ENCODE measurements at regions not wholly inside any gene's neighbourhood (a gene's known extent, or its start where the extent isn't known, plus 50 kb on each side); places are given as distances from the start of the nearest gene placed in this dataset.

- Histone ChIP-seq H3K9me3 (ENCODE audit: low read length) (no peaks in the 10 kb centered on the region), H2AFZ (ENCODE audit: low read length) (no peak overlapping the region), H3K27ac (ENCODE audit: low read depth, low read length, poor library complexity, severe bottlenecking) (no peak overlapping the region), H3K79me2 (ENCODE audit: insufficient read depth, low read length) (no peaks in the 10 kb centered on the region), H3K9me2 (ENCODE audit: low read depth, low read length) (no peaks in the 10 kb centered on the region), H3F3A (ENCODE audit: insufficient read depth, low read length) (no peaks in the 10 kb centered on the region), H3K9ac (ENCODE audit: low read length) (no peak overlapping the region), H3K4me3 (ENCODE audit: low read depth, low read length, poor library complexity, severe bottlenecking) (no peak overlapping the region), H3K4me1 (ENCODE audit: insufficient read depth, low read length, severe bottlenecking) (no peaks in the 10 kb centered on the region), H3K27me3 (ENCODE audit: insufficient read depth, low read length) (no peaks in the 10 kb centered on the region), H3K4me2 (ENCODE audit: low read length) (no peak overlapping the region), H3K36me3 (ENCODE audit: insufficient read depth, low read length) (no peaks in the 10 kb centered on the region), H4K20me1 (ENCODE audit: insufficient read depth, low read length) (no peaks in the 10 kb centered on the region)
- TF ChIP-seq, protein P1, sequence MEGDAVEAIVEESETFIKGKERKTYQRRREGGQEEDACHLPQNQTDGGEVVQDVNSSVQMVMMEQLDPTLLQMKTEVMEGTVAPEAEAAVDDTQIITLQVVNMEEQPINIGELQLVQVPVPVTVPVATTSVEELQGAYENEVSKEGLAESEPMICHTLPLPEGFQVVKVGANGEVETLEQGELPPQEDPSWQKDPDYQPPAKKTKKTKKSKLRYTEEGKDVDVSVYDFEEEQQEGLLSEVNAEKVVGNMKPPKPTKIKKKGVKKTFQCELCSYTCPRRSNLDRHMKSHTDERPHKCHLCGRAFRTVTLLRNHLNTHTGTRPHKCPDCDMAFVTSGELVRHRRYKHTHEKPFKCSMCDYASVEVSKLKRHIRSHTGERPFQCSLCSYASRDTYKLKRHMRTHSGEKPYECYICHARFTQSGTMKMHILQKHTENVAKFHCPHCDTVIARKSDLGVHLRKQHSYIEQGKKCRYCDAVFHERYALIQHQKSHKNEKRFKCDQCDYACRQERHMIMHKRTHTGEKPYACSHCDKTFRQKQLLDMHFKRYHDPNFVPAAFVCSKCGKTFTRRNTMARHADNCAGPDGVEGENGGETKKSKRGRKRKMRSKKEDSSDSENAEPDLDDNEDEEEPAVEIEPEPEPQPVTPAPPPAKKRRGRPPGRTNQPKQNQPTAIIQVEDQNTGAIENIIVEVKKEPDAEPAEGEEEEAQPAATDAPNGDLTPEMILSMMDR (IDR thresholded peaks at IDR 0.05; ENCODE audit: low read length) = no peak
- TF ChIP-seq EZH2 (IDR thresholded peaks at IDR 0.05; ENCODE audit: borderline replicate concordance, low read length) = no peak
Observed at GRCh38 chr19:29889702-29890101, 52.3 kb upstream of the URI1 start.

- Histone ChIP-seq H3K4me1 (ENCODE audit: insufficient read depth, low read length, severe bottlenecking) (no peaks in the 10 kb centered on the region), H3F3A (ENCODE audit: insufficient read depth, low read length) (no peaks in the 10 kb centered on the region), H3K27me3 (ENCODE audit: insufficient read depth, low read length) (no peaks in the 10 kb centered on the region), H3K27ac (ENCODE audit: low read depth, low read length, poor library complexity, severe bottlenecking) (no peak overlapping the region), H3K36me3 (ENCODE audit: insufficient read depth, low read length) (no peaks in the 10 kb centered on the region), H3K9me3 (ENCODE audit: low read length) (no peaks in the 10 kb centered on the region), H2AFZ (ENCODE audit: low read length) (no peak overlapping the region), H3K4me3 (ENCODE audit: low read depth, low read length, poor library complexity, severe bottlenecking) (no peak overlapping the region), H4K20me1 (ENCODE audit: insufficient read depth, low read length) (no peaks in the 10 kb centered on the region), H3K9ac (ENCODE audit: low read length) (no peak overlapping the region), H3K9me2 (ENCODE audit: low read depth, low read length) (no peaks in the 10 kb centered on the region), H3K4me2 (ENCODE audit: low read length) (no peak overlapping the region), H3K79me2 (ENCODE audit: insufficient read depth, low read length) (no peaks in the 10 kb centered on the region)
- TF ChIP-seq, protein P1 (IDR thresholded peaks at IDR 0.05; ENCODE audit: low read length) = no peak
- no peak for TF ChIP-seq EZH2 (IDR thresholded peaks at IDR 0.05; ENCODE audit: borderline replicate concordance, low read length)
Observed at GRCh38 chr19:29890392-29890791, 51.6 kb upstream of the URI1 start.
